ENCODE measurements at regions not wholly inside any gene's neighbourhood (a gene's known extent, or its start where the extent isn't known, plus 50 kb on each side); places are given as distances from the start of the nearest gene placed in this dataset.

- H3K9me3 ChIP-seq = no peaks in the 10 kb centered on the region
- H3K27me3 ChIP-seq = no peaks in the 10 kb centered on the region
- DNase-seq (no peak), ATAC-seq (peak; percentile 16 to 52 (median 32))
- H3K4me1 ChIP-seq = peaks cover 0 to 75% (median 37%) of the 10 kb centered on the region in 12 donors
- peak overlapping the region in 11 of 12 donors; percentile 31 to 79 (median 57) for H3K27ac ChIP-seq
- TF ChIP-seq CTCF (IDR thresholded peaks at IDR 0.05) (no peak), POLR2A (IDR thresholded peaks at IDR 0.05) (no peak)
- H3K36me3 ChIP-seq = no peaks in the 10 kb centered on the region
- peak overlapping the region in 1 of 12 donors; percentile 30 for H3K4me3 ChIP-seq
- intact Hi-C loops (cut with DNase I) = no loop called here
- 51 to 66% (median 59%) methylated on average over 3 of the region's 3 CpGs for WGBS, 4 donors
These were observed 214.9 kb upstream of the DMRT1 start for GRCh38 chr9:626596-626995.

- Histone ChIP-seq H3K36me3 (no peaks in the 10 kb centered on the region), H3K9me3 (no peaks in the 10 kb centered on the region), H3K27ac (peak overlapping the region in 10 of 12 donors; percentile 31 to 79 (median 58)), H3K4me3 (no peak overlapping the region), H3K4me1 (peaks cover 0 to 72% (median 34%) of the 10 kb centered on the region in 12 donors), H3K27me3 (no peaks in the 10 kb centered on the region)
- TF ChIP-seq CTCF (IDR thresholded peaks at IDR 0.05) (no peak), POLR2A (IDR thresholded peaks at IDR 0.05) (no peak)
- DNase-seq (no peak), ATAC-seq (peak in 2 of 4 donors; percentile 38 to 45)
- WGBS, 4 donors = 50 to 59% (median 52%) methylated on average over 2 of the region's 2 CpGs
- intact Hi-C loops (cut with DNase I) = no loop called here
These were observed 214.0 kb upstream of the DMRT1 start for GRCh38 chr9:627336-627970.

- TF ChIP-seq CTCF (IDR thresholded peaks at IDR 0.05) (no peak), POLR2A (IDR thresholded peaks at IDR 0.05) (no peak)
- 46 to 69% (median 51%) methylated on average over 3 of the region's 3 CpGs for WGBS, 4 donors
- peak overlapping the region in 4 of 12 donors; percentile 3 to 79 (median 39) for H3K27ac ChIP-seq
- H3K9me3 ChIP-seq = peaks cover 0 to 4% (median 0%) of the 10 kb centered on the region in 12 donors
- peaks cover 0 to 67% (median 34%) of the 10 kb centered on the region in 12 donors for H3K4me1 ChIP-seq
- H3K4me3 ChIP-seq = no peak overlapping the region
- H3K36me3 ChIP-seq = no peaks in the 10 kb centered on the region
- no peak for DNase-seq
- no peaks in the 10 kb centered on the region for H3K27me3 ChIP-seq
- intact Hi-C loops (cut with DNase I) = no loop called here
- ATAC-seq = no peak
These were observed 212.4 kb upstream of the DMRT1 start for GRCh38 chr9:629146-629545.

GRCh38 chr9:630817-631216 is 210.7 kb upstream of the DMRT1 start:
- WGBS, 4 donors = 90 to 93% (median 90%) methylated on average over 7 of the region's 7 CpGs
- no peaks in the 10 kb centered on the region for H3K27me3 ChIP-seq
- no peak overlapping the region for H3K4me3 ChIP-seq
- intact Hi-C loops (cut with DNase I) = no loop called here
- peaks cover 0 to 56% (median 22%) of the 10 kb centered on the region in 12 donors for H3K4me1 ChIP-seq
- TF ChIP-seq POLR2A (IDR thresholded peaks at IDR 0.05) = no peak
- TF ChIP-seq CTCF (IDR thresholded peaks at IDR 0.05) = no peak
- H3K9me3 ChIP-seq = peaks cover 0 to 4% (median 0%) of the 10 kb centered on the region in 12 donors
- ATAC-seq = no peak
- DNase-seq = no peak
- H3K27ac ChIP-seq = no peak overlapping the region
- no peaks in the 10 kb centered on the region for H3K36me3 ChIP-seq

Data from heart left ventricle (tissue), 16 donors.